AG04449 (cell line): ENCODE measurements at regions not wholly inside any gene's neighbourhood (a gene's known extent, or its start where the extent isn't known, plus 50 kb on each side); places are given as distances from the start of the nearest gene placed in this dataset.

Experiments
- CTCF ChIA-PET: fragments of 350-600 bp; formaldehyde crosslinking; extraction: SDS; loops from one replicate; lab custom pipeline; 2021; ENCODE audit warnings: antibody characterized with exemption; lab: Yijun Ruan, JAX
- POLR2A ChIA-PET: fragments of 400-600, 350-600 bp; formaldehyde crosslinking; extraction: SDS; loops from one replicate; lab custom pipeline; 2020; ENCODE audit warnings: antibody characterized with exemption, inconsistent platforms; lab: Yijun Ruan, JAX
- DNase-seq: peaks from one replicate; pipeline ENCODE4 v3.0.0-alpha.2; 2010; ENCODE audit warnings: low read depth, low spot score
- H3K4me3 ChIP-seq: 2 replicates; pipeline ENCODE4 v1.5.1; 2011; ENCODE audit warnings: low read depth, mild to moderate bottlenecking, control low read depth, low read length
- CTCF ChIP-seq: IDR thresholded peaks from one replicate; pipeline ENCODE4 v1.5.1; 2011; ENCODE audit warnings: mild to moderate bottlenecking, moderate library complexity, low read length, control low read depth, inconsistent platforms; ENCODE audit not compliant: insufficient read depth; ENCODE audit errors: missing control alignments

GRCh38 chr11:8802251-8802650 lies 108.7 kb upstream of the AKIP1 start:
- ChIA-PET POLR2A (interaction anchor here (0.6 kb wide), 1 partner anchor 24 kb away, joined by 4 read pairs; no protein-coding TSS in a partner anchor), CTCF (no interaction called here)
- DNase-seq = no peak
- no peak for TF ChIP-seq CTCF
- no peak overlapping the region for H3K4me3 ChIP-seq

GRCh38 chr11:8803973-8804372 lies 107.0 kb upstream of the AKIP1 start:
- POLR2A ChIA-PET = no interaction called here
- TF ChIP-seq CTCF = no peak
- DNase-seq = no peak
- no peak overlapping the region for H3K4me3 ChIP-seq
- CTCF ChIA-PET = interaction anchor here (1.0 to 2.5 kb wide), 2 partner anchors 10 to 11 kb away, joined by 3 to 7 read pairs; no protein-coding TSS in a partner anchor

GRCh38 chr11:8805296-8805695 lies 105.7 kb upstream of the AKIP1 start:
- POLR2A ChIA-PET = no interaction called here
- DNase-seq = no peak
- TF ChIP-seq CTCF = no peak
- no peak overlapping the region for H3K4me3 ChIP-seq
- CTCF ChIA-PET = interaction anchor here (0.9 to 2.5 kb wide), 4 partner anchors 8 to 12 kb away, joined by 3 to 7 read pairs (median 4); no protein-coding TSS in a partner anchor

- peak overlapping the region; percentile 81 for H3K4me3 ChIP-seq
- no peak for TF ChIP-seq CTCF
- POLR2A ChIA-PET = interaction anchor here (0.9 to 4.4 kb wide), 4 partner anchors 26 to 119 kb away, joined by 3 to 35 read pairs (median 14); no protein-coding TSS in a partner anchor
- CTCF ChIA-PET = interaction anchor here (7.4 kb wide), 1 partner anchor 153 kb away, joined by 50 read pairs; no protein-coding TSS in a partner anchor
- DNase-seq = no peak
These were observed 104.0 kb upstream of the AKIP1 start for GRCh38 chr11:8806974-8807373.

GRCh38 chr11:8807544-8808225 lies 103.3 kb upstream of the AKIP1 start:
- TF ChIP-seq CTCF = no peak
- peak overlapping the region; percentile 81 for H3K4me3 ChIP-seq
- no peak for DNase-seq
- POLR2A ChIA-PET = interaction anchor here (0.5 to 4.4 kb wide), 7 partner anchors 26 to 141 kb away, joined by 3 to 35 read pairs (median 4); no protein-coding TSS in a partner anchor
- CTCF ChIA-PET = interaction anchor here (0.8 to 7.4 kb wide), 5 partner anchors 13 to 153 kb away, joined by 3 to 50 read pairs (median 3); no protein-coding TSS in a partner anchor

GRCh38 chr11:8808226-8808585 lies 102.8 kb upstream of the AKIP1 start:
- ChIA-PET CTCF (interaction anchor here (0.8 to 7.4 kb wide), 6 partner anchors 13 to 152 kb away, joined by 3 to 50 read pairs (median 3); no protein-coding TSS in a partner anchor), POLR2A (interaction anchor here (0.7 to 4.4 kb wide), 6 partner anchors 25 to 140 kb away, joined by 3 to 35 read pairs (median 10); no protein-coding TSS in a partner anchor)
- H3K4me3 ChIP-seq = peak overlapping the region; percentile 81
- TF ChIP-seq CTCF = no peak
- no peak for DNase-seq
